Lower lobe of right lung (tissue), 2 donors: ENCODE measurements at regions not wholly inside any gene's neighbourhood (a gene's known extent, or its start where the extent isn't known, plus 50 kb on each side); places are given as distances from the start of the nearest gene placed in this dataset.

Experiments
- ATAC-seq, 2 donors: fragments of 200-7000 bp; cut with Tn5 transposase; one replicate each; pipeline ENCODE4 v1.9.1; 2020 to 2022; ENCODE audit warnings: mild to moderate bottlenecking in 2 of 2, moderate library complexity in 2 of 2
- DNase-seq: peaks from one replicate; pipeline ENCODE4 v3.0.0-alpha.2; 2020
- H3K27ac ChIP-seq: fragments of 200-600 bp; one replicate; pipeline ENCODE4 v1.8.0; 2022
- H3K27me3 ChIP-seq: fragments of 200-600 bp; one replicate; pipeline ENCODE4 v1.8.0; 2022; ENCODE audit warnings: low read depth
- H3K36me3 ChIP-seq: fragments of 200-600 bp; one replicate; pipeline ENCODE4 v1.8.0; 2022; ENCODE audit warnings: mild to moderate bottlenecking
- H3K4me1 ChIP-seq: fragments of 200-600 bp; one replicate; pipeline ENCODE4 v1.8.0; 2022
- H3K4me3 ChIP-seq: fragments of 200-600 bp; one replicate; pipeline ENCODE4 v1.8.0; 2022; ENCODE audit warnings: mild to moderate bottlenecking
- H3K9me3 ChIP-seq: fragments of 200-600 bp; one replicate; pipeline ENCODE4 v1.8.0; 2022
- CTCF ChIP-seq: fragments of 200-600 bp; IDR thresholded peaks from one replicate; pipeline ENCODE4 v1.8.0; 2022; ENCODE audit warnings: antibody characterized with exemption, mild to moderate bottlenecking
- intact Hi-C: fragments of 100-400 bp; cut with DNase I; formaldehyde crosslinking; loops from one replicate; pipeline ENCODE4 v1.11.0; 2022
- donor health status: DM: no; HTN: yes; CAD: no; lungs with severe emphysema.

DNA sequence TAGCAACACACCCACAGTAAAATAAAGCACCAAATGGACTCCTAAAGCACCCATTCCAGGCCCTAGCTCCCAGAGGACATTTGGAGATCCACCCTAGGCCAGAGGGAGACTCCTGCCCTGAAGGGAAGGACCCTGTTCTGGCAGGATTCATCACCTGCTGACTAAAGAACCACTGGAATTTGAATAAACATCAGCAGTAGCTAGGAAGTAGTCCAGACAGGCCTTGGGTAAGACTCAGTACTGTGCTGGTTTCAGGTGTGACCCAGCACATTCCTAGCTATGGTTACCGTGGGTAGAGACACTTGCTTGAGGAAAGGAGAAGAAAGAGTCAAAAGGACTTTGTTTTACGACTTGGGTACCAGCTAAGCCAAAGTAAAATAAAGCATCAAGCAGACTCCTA is 92.7 kb upstream of the LRRC7 start:
- no peak for TF ChIP-seq CTCF
- H3K9me3 ChIP-seq, result no peaks in the 10 kb centered on the region
- no peak overlapping the region for H3K4me3 ChIP-seq
- H3K4me1 ChIP-seq, result no peaks in the 10 kb centered on the region
- DNase-seq, result no peak
- ATAC-seq, result no peak
- H3K27me3 ChIP-seq, result no peaks in the 10 kb centered on the region
- no peak overlapping the region for H3K27ac ChIP-seq
- intact Hi-C loops, result no loop called here
- H3K36me3 ChIP-seq, result no peaks in the 10 kb centered on the region

DNA sequence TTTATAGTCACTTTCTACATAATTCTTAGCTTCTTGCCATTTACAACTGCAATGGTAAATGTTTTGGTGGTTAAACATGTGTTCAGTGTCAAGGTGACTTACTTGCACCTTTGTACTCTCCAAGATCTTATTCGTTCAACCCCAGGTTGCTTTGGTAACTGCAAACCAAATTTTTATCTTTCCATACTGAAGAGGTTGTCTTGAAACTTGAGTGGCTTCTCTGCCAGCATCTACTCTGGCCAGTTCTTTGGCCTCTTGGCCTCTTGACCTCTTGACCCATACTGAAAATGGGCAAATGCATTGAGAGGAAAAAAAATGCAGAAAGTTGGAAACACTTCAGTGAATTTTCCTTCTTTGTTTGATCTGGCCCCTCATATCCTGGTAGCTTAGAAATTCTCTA is 88.0 kb upstream of the LRRC7 start:
- Histone ChIP-seq H3K9me3 (no peaks in the 10 kb centered on the region), H3K4me3 (no peak overlapping the region), H3K36me3 (no peaks in the 10 kb centered on the region), H3K4me1 (no peaks in the 10 kb centered on the region), H3K27ac (no peak overlapping the region), H3K27me3 (no peaks in the 10 kb centered on the region)
- DNase-seq (no peak), ATAC-seq (no peak)
- intact Hi-C loops, result no loop called here
- TF ChIP-seq CTCF, result no peak

DNA sequence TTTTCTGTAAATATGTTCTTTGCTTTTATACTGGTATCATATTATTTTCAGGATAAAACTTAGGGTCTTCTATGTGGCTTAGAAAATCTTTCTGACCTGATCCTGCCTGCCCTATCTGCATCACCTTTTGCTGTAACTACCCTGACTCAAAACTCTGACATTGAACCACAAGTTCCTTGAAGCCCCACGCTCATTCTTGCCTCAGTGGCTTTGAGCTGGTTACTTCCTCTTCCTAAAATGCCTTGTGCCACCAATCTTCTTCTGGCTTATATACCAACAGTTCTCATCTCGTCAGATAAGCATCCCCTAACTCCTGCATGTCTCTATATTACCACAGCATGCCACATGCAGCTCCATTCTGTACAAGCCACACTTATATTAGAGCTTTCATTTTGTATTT is 84.5 kb upstream of the LRRC7 start:
- H3K4me1 ChIP-seq, result no peaks in the 10 kb centered on the region
- no peaks in the 10 kb centered on the region for H3K27me3 ChIP-seq
- no peaks in the 10 kb centered on the region for H3K36me3 ChIP-seq
- intact Hi-C loops, result no loop called here
- H3K9me3 ChIP-seq, result no peaks in the 10 kb centered on the region
- H3K27ac ChIP-seq, result no peak overlapping the region
- H3K4me3 ChIP-seq, result no peak overlapping the region
- DNase-seq (no peak), ATAC-seq (no peak)
- no peak for TF ChIP-seq CTCF

DNA sequence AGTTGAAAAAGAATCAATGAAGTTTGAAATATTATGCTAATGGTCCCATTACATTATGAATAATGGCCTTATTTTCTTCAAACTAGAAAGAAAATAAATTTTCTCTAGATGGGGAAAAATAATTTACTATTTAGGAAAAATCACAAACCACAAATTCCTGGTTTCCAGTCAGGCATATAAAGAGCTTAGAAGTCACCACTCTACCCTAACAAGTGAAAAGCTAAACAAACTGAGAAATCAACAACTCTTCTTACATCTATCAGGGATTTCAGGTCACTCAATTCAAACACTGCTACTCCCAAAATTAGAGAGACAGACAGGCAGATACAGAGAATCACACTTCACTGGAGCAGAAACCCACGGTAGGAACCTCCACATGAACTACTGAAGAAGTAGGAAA is 82.1 kb upstream of the LRRC7 start:
- no peaks in the 10 kb centered on the region for H3K9me3 ChIP-seq
- H3K36me3 ChIP-seq, result no peaks in the 10 kb centered on the region
- no peak overlapping the region for H3K4me3 ChIP-seq
- no peaks in the 10 kb centered on the region for H3K4me1 ChIP-seq
- intact Hi-C loops, result no loop called here
- DNase-seq (no peak), ATAC-seq (no peak)
- H3K27me3 ChIP-seq, result no peaks in the 10 kb centered on the region
- no peak for TF ChIP-seq CTCF
- H3K27ac ChIP-seq, result no peak overlapping the region

DNA sequence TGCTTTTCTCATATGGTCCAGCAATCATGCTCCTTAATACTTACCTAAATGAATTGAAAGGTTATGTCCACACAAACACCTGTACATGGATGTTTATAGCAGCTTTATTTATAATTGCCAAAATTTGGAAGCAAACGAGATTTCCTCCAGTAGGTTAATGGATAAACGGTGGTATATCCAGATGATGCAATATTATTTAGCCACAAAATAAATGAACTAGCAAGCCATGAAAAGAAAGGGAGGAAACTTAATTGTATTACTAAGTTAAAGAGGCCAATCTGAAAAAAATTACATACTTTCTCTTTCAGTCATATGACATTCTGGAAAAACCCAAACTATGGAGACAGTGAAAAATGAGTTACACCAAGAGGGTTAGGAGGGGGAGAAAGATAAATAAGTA is 76.3 kb upstream of the LRRC7 start:
- no peak overlapping the region for H3K27ac ChIP-seq
- no peaks in the 10 kb centered on the region for H3K36me3 ChIP-seq
- no peaks in the 10 kb centered on the region for H3K9me3 ChIP-seq
- no peak for DNase-seq
- no peak overlapping the region for H3K4me3 ChIP-seq
- no peak for ATAC-seq
- intact Hi-C loops, result no loop called here
- H3K4me1 ChIP-seq, result no peaks in the 10 kb centered on the region
- no peak for TF ChIP-seq CTCF
- no peaks in the 10 kb centered on the region for H3K27me3 ChIP-seq

- no peaks in the 10 kb centered on the region for H3K36me3 ChIP-seq
- intact Hi-C loops, result no loop called here
- no peaks in the 10 kb centered on the region for H3K9me3 ChIP-seq
- no peak for ATAC-seq
- no peaks in the 10 kb centered on the region for H3K27me3 ChIP-seq
- no peaks in the 10 kb centered on the region for H3K4me1 ChIP-seq
- DNase-seq, result no peak
- no peak overlapping the region for H3K27ac ChIP-seq
- no peak overlapping the region for H3K4me3 ChIP-seq
- TF ChIP-seq CTCF, result no peak
Observed at GRCh38 chr1:69492286-69492685, 75.4 kb upstream of the LRRC7 start.
